PC-3 (cell line): ENCODE measurements at regions not wholly inside any gene's neighbourhood (a gene's known extent, or its start where the extent isn't known, plus 50 kb on each side); places are given as distances from the start of the nearest gene placed in this dataset.

Experiments
- ATAC-seq: fragments of 200-7000 bp; cut with Tn5 transposase; 2 replicates; pipeline ENCODE4 v1.9.1; 2020; ENCODE audit warnings: mild to moderate bottlenecking, moderate library complexity
- BruUV-seq: library from RNA; stranded (reverse); fragments of 400-500 nt; replicated peaks from 2 replicates; lab custom pipeline; 2021; lab: Mats Ljungman, UMichigan
- CTCF ChIA-PET: fragments of 300-600 bp; sonication (Branson Sonifier 250); formaldehyde crosslinking; loops from one replicate; lab custom pipeline; 2022; ENCODE audit warnings: antibody characterized with exemption; lab: Charles Lee
- POLR2A ChIA-PET: fragments of 300-600 bp; sonication (Branson Sonifier 250); formaldehyde crosslinking; loops from one replicate; lab custom pipeline; 2022; ENCODE audit warnings: antibody characterized with exemption; ENCODE audit not compliant: unreplicated experiment; lab: Charles Lee
- DNase-seq: peaks from one replicate; pipeline ENCODE4 v3.0.0-alpha.2; 2015
- H2AFZ ChIP-seq: fragments of 300-600 bp; sonication (generic); 2 replicates; pipeline ENCODE4 v1.6.0; 2016; ENCODE audit warnings: antibody characterized with exemption, low read length
- H3F3A ChIP-seq: fragments of 300-600 bp; sonication (generic); one replicate; pipeline ENCODE4 v1.6.0; 2017; ENCODE audit warnings: antibody characterized with exemption, low read length, control low read depth, mild to moderate bottlenecking; ENCODE audit not compliant: unreplicated experiment
- H3K27ac ChIP-seq: fragments of 300-600 bp; sonication (generic); 2 replicates; pipeline ENCODE4 v1.5.1; 2016; ENCODE audit warnings: mild to moderate bottlenecking, low read length
- H3K27me3 ChIP-seq: fragments of 300-600 bp; sonication (generic); 2 replicates; pipeline ENCODE4 v1.6.1; 2016; ENCODE audit warnings: low read length, mixed read lengths
- H3K36me3 ChIP-seq: fragments of 300-600 bp; sonication (generic); 2 replicates; pipeline ENCODE4 v1.6.1; 2016; ENCODE audit warnings: low read depth, mixed run types, low read length, mixed read lengths
- H3K4me1 ChIP-seq: fragments of 300-600 bp; sonication (generic); 2 replicates; pipeline ENCODE4 v1.5.1; 2016; ENCODE audit warnings: low read length; ENCODE audit not compliant: insufficient read depth
- H3K4me2 ChIP-seq: fragments of 300-600 bp; sonication (generic); 2 replicates; pipeline ENCODE4 v1.6.0; 2016; ENCODE audit warnings: low read length
- H3K4me3 ChIP-seq: fragments of 300-600 bp; sonication (generic); 2 replicates; pipeline ENCODE4 v1.5.1; 2016; ENCODE audit warnings: mild to moderate bottlenecking, low read length, mixed read lengths
- H3K79me2 ChIP-seq: fragments of 300-600 bp; sonication (generic); 2 replicates; pipeline ENCODE4 v1.6.1; 2017; ENCODE audit warnings: low read length, mixed read lengths
- H3K9ac ChIP-seq: fragments of 300-600 bp; sonication (generic); 2 replicates; pipeline ENCODE4 v1.6.0; 2016; ENCODE audit warnings: mild to moderate bottlenecking, low read length
- H3K9me2 ChIP-seq: fragments of 300-600 bp; sonication (generic); replicated peaks from 2 replicates; pipeline ENCODE4 v1.6.1; 2016; ENCODE audit warnings: mixed run types, low read length, mixed read lengths
- H3K9me3 ChIP-seq: fragments of 300-600 bp; sonication (generic); 2 replicates; pipeline ENCODE4 v1.6.1; 2016; ENCODE audit warnings: low read length, mixed read lengths
- H4K20me1 ChIP-seq: fragments of 300-600 bp; sonication (generic); 2 replicates; pipeline ENCODE4 v1.6.1; 2016; ENCODE audit warnings: low read length, mixed read lengths
- EZH2 ChIP-seq: fragments of 300-600 bp; sonication (generic); IDR thresholded peaks from one replicate; pipeline ENCODE4 v1.6.1; 2017; ENCODE audit warnings: antibody characterized with exemption, mild to moderate bottlenecking, low read length; ENCODE audit not compliant: unreplicated experiment
- EZH2phosphoT487 ChIP-seq: fragments of 300-600 bp; sonication (generic); IDR thresholded peaks from 2 replicates; pipeline ENCODE4 v1.6.1; 2018; ENCODE audit warnings: mild to moderate bottlenecking, antibody characterized with exemption, low read length, borderline replicate concordance
- intact Hi-C: fragments of 100-400 bp; cut with micrococcal nuclease; formaldehyde crosslinking; loops from 2 replicates; pipeline ENCODE4 v1.9.0; 2023
- TF ChIP-seq, protein P1 (sequence below): fragments of 300-600 bp; sonication (generic); conservative IDR thresholded peaks from 2 replicates; pipeline ENCODE4 v1.5.1; 2017; ENCODE audit warnings: antibody characterized with exemption, low read depth, mild to moderate bottlenecking, low read length

DNA sequence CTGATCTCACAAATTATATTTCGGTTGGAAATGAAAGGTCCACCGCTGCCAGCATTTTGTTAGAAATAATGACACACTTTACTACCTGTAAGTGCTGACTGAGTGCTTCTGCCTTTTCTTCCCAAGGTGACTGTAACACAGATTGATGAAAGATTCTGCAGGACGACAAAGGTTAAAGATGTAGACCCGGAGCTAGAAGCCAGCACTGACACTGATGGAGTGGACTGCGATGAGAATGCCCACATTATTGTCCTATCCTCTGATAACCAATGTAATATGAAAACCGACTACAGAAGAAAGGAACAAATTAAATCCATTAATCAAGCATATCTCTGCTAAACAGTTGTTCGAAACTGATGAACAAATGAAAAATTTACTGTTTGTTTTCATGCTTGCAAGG, 666.5 kb downstream of the GBE1 start:
- CTCF ChIA-PET: no interaction called here
- Histone ChIP-seq H3K27ac (no peak overlapping the region), H3K9me3 (no peaks in the 10 kb centered on the region), H3K9me2 (no peaks in the 10 kb centered on the region), H3K36me3 (no peaks in the 10 kb centered on the region), H3K9ac (no peak overlapping the region), H2AFZ (no peak overlapping the region), H3F3A (no peaks in the 10 kb centered on the region), H3K79me2 (no peaks in the 10 kb centered on the region), H4K20me1 (no peaks in the 10 kb centered on the region), H3K4me2 (no peak overlapping the region), H3K27me3 (no peaks in the 10 kb centered on the region), H3K4me3 (no peak overlapping the region), H3K4me1 (no peaks in the 10 kb centered on the region)
- POLR2A ChIA-PET: no interaction called here
- intact Hi-C loops: no loop called here
- TF ChIP-seq EZH2: no peak
- TF ChIP-seq, protein P1, sequence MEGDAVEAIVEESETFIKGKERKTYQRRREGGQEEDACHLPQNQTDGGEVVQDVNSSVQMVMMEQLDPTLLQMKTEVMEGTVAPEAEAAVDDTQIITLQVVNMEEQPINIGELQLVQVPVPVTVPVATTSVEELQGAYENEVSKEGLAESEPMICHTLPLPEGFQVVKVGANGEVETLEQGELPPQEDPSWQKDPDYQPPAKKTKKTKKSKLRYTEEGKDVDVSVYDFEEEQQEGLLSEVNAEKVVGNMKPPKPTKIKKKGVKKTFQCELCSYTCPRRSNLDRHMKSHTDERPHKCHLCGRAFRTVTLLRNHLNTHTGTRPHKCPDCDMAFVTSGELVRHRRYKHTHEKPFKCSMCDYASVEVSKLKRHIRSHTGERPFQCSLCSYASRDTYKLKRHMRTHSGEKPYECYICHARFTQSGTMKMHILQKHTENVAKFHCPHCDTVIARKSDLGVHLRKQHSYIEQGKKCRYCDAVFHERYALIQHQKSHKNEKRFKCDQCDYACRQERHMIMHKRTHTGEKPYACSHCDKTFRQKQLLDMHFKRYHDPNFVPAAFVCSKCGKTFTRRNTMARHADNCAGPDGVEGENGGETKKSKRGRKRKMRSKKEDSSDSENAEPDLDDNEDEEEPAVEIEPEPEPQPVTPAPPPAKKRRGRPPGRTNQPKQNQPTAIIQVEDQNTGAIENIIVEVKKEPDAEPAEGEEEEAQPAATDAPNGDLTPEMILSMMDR: no peak
- no peak for TF ChIP-seq EZH2phosphoT487
- ATAC-seq (no peak), DNase-seq (no peak)
- no TSS peak for BruUV-seq

GRCh38 chr3:81087607-81088006, 673.8 kb downstream of the GBE1 start:
- H3K9me3 ChIP-seq: no peaks in the 10 kb centered on the region
- H4K20me1 ChIP-seq: no peaks in the 10 kb centered on the region
- no peaks in the 10 kb centered on the region for H3K27me3 ChIP-seq
- ChIA-PET POLR2A (no interaction called here), CTCF (no interaction called here)
- intact Hi-C loops: loop anchor here (5.0 kb wide), 1 partner anchor 285 kb away; no protein-coding TSS in a partner anchor
- TF ChIP-seq EZH2phosphoT487 (no peak), EZH2 (no peak)
- TF ChIP-seq, protein P1: no peak
- ATAC-seq (no peak), DNase-seq (no peak)
- H3K79me2 ChIP-seq: no peaks in the 10 kb centered on the region
- H3K4me2 ChIP-seq: no peak overlapping the region
- no TSS peak for BruUV-seq
- no peaks in the 10 kb centered on the region for H3K9me2 ChIP-seq
- H3K4me1 ChIP-seq: no peaks in the 10 kb centered on the region
- no peak overlapping the region for H3K27ac ChIP-seq
- H3K4me3 ChIP-seq: no peak overlapping the region
- no peaks in the 10 kb centered on the region for H3K36me3 ChIP-seq
- H3K9ac ChIP-seq: no peak overlapping the region
- no peaks in the 10 kb centered on the region for H3F3A ChIP-seq
- no peak overlapping the region for H2AFZ ChIP-seq

GRCh38 chr3:81086348-81086747, 675.1 kb downstream of the GBE1 start:
- Histone ChIP-seq H3K27ac (no peak overlapping the region), H3K9me2 (no peaks in the 10 kb centered on the region), H3K4me1 (no peaks in the 10 kb centered on the region), H3K36me3 (no peaks in the 10 kb centered on the region), H3F3A (no peaks in the 10 kb centered on the region), H3K4me3 (no peak overlapping the region), H4K20me1 (no peaks in the 10 kb centered on the region), H3K9ac (no peak overlapping the region), H3K4me2 (no peak overlapping the region), H3K79me2 (no peaks in the 10 kb centered on the region), H3K9me3 (no peaks in the 10 kb centered on the region), H2AFZ (no peak overlapping the region), H3K27me3 (no peaks in the 10 kb centered on the region)
- ATAC-seq (no peak), DNase-seq (no peak)
- TF ChIP-seq EZH2: no peak
- TF ChIP-seq EZH2phosphoT487: no peak
- TF ChIP-seq, protein P1: no peak
- CTCF ChIA-PET: no interaction called here
- intact Hi-C loops: loop anchor here (5.0 kb wide), 1 partner anchor 284 kb away; no protein-coding TSS in a partner anchor
- no TSS peak for BruUV-seq
- POLR2A ChIA-PET: no interaction called here
